ENCODE measurements at regions not wholly inside any gene's neighbourhood (a gene's known extent, or its start where the extent isn't known, plus 50 kb on each side); places are given as distances from the start of the nearest gene placed in this dataset.

- 76 to 82% methylated on average over 8 of the region's 8 CpGs for WGBS, 2 donors
- DNase-seq (ENCODE audit: low spot score in 2 of 2), result no peak
- TF ChIP-seq CTCF (IDR thresholded peaks at IDR 0.05) (no peak), POLR2A (IDR thresholded peaks at IDR 0.05) (no peak)
- intact Hi-C loops (cut with DNase I; ENCODE audit: low total_unique reads), result no loop called here
- no peak overlapping the region for H3K4me3 ChIP-seq (ENCODE audit: low read depth, poor library complexity, severe bottlenecking)
These were observed 129.3 kb upstream of the SLC24A3 start for GRCh38 chr20:19083136-19083621.

- no peak overlapping the region for H3K4me3 ChIP-seq (ENCODE audit: low read depth, poor library complexity, severe bottlenecking)
- TF ChIP-seq CTCF (IDR thresholded peaks at IDR 0.05), result no peak
- 69 to 73% methylated on average over 5 of the region's 5 CpGs for WGBS, 2 donors
- intact Hi-C loops (cut with DNase I; ENCODE audit: low total_unique reads), result no loop called here
- no peak for DNase-seq (ENCODE audit: low spot score in 2 of 2)
These were observed 122.1 kb upstream of the SLC24A3 start for GRCh38 chr20:19090332-19090731.

- no peak for DNase-seq (ENCODE audit: low spot score in 2 of 2)
- WGBS, 2 donors, result 80 to 83% methylated on average over 5 of the region's 5 CpGs
- H3K4me3 ChIP-seq (ENCODE audit: low read depth, poor library complexity, severe bottlenecking), result no peak overlapping the region
- TF ChIP-seq CTCF (IDR thresholded peaks at IDR 0.05) (no peak), POLR2A (IDR thresholded peaks at IDR 0.05) (no peak)
- intact Hi-C loops (cut with DNase I; ENCODE audit: low total_unique reads), result no loop called here
These were observed 117.4 kb upstream of the SLC24A3 start for GRCh38 chr20:19094959-19095541.

GRCh38 chr20:19095762-19096161 is 116.7 kb upstream of the SLC24A3 start:
- DNase-seq (ENCODE audit: low spot score in 2 of 2), result no peak
- H3K4me3 ChIP-seq (ENCODE audit: low read depth, poor library complexity, severe bottlenecking), result no peak overlapping the region
- TF ChIP-seq CTCF (IDR thresholded peaks at IDR 0.05), result no peak
- TF ChIP-seq POLR2A (IDR thresholded peaks at IDR 0.05), result no peak
- intact Hi-C loops (cut with DNase I; ENCODE audit: low total_unique reads), result no loop called here
- WGBS, 2 donors, result 70 to 91% methylated on average over 5 of the region's 5 CpGs

- no peak for DNase-seq (ENCODE audit: low spot score in 2 of 2)
- intact Hi-C loops (cut with DNase I; ENCODE audit: low total_unique reads), result no loop called here
- WGBS, 2 donors, result 92 to 94% methylated on average over 2 of the region's 2 CpGs
- no peak overlapping the region for H3K4me3 ChIP-seq (ENCODE audit: low read depth, poor library complexity, severe bottlenecking)
- TF ChIP-seq CTCF (IDR thresholded peaks at IDR 0.05) (no peak), POLR2A (IDR thresholded peaks at IDR 0.05) (no peak)
These were observed 115.6 kb upstream of the SLC24A3 start for GRCh38 chr20:19096843-19097242.

GRCh38 chr20:19098117-19098516 is 114.3 kb upstream of the SLC24A3 start:
- H3K4me3 ChIP-seq (ENCODE audit: low read depth, poor library complexity, severe bottlenecking), result no peak overlapping the region
- intact Hi-C loops (cut with DNase I; ENCODE audit: low total_unique reads), result no loop called here
- TF ChIP-seq CTCF (IDR thresholded peaks at IDR 0.05) (no peak), POLR2A (IDR thresholded peaks at IDR 0.05) (no peak)
- 90 to 94% methylated on average over 4 of the region's 4 CpGs for WGBS, 2 donors
- no peak for DNase-seq (ENCODE audit: low spot score in 2 of 2)

All from lower leg skin (tissue), 4 donors.